GM23338 (cell line): ENCODE measurements at regions not wholly inside any gene's neighbourhood (a gene's known extent, or its start where the extent isn't known, plus 50 kb on each side); places are given as distances from the start of the nearest gene placed in this dataset.

Experiments used
- ATAC-seq: fragments of 200-7000 bp; cut with Tn5 transposase; 3 replicates; pipeline ENCODE4 v1.9.1; 2020
- DNase-seq: peaks from one replicate; pipeline ENCODE4 v3.0.0-alpha.2; 2015; ENCODE audit warnings: low spot score
- H2AFZ ChIP-seq: fragments of 200-600 bp; sonication (generic); 2 replicates; pipeline ENCODE4 v1.8.0; 2016; ENCODE audit warnings: antibody characterized with exemption, mild to moderate bottlenecking, moderate library complexity
- H3F3A ChIP-seq: fragments of 200-600 bp; sonication (generic); replicated peaks from 2 replicates; pipeline ENCODE4 v1.8.0; 2017; ENCODE audit warnings: antibody characterized with exemption, mixed run types, low read depth
- H3K27ac ChIP-seq: fragments of 200-600 bp; sonication (generic); 2 replicates; pipeline ENCODE4 v1.6.1; 2016; ENCODE audit warnings: low read depth
- H3K27me3 ChIP-seq: fragments of 200-600 bp; sonication (generic); 2 replicates; pipeline ENCODE4 v1.8.0; 2016; ENCODE audit warnings: mild to moderate bottlenecking, mixed run types, moderate library complexity; ENCODE audit not compliant: insufficient read depth
- H3K36me3 ChIP-seq: fragments of 200-600 bp; sonication (generic); 2 replicates; pipeline ENCODE4 v1.8.0; 2016; ENCODE audit warnings: mild to moderate bottlenecking; ENCODE audit not compliant: insufficient read depth
- H3K4me1 ChIP-seq: fragments of 200-600 bp; sonication (generic); 2 replicates; pipeline ENCODE4 v1.8.0; 2016; ENCODE audit warnings: mild to moderate bottlenecking, moderate library complexity; ENCODE audit not compliant: insufficient read depth
- H3K4me2 ChIP-seq: fragments of 200-600 bp; sonication (generic); 2 replicates; pipeline ENCODE4 v1.7.1; 2017; ENCODE audit warnings: mixed run types
- H3K4me3 ChIP-seq: fragments of 200-600 bp; sonication (generic); 2 replicates; pipeline ENCODE4 v1.6.1; 2016; ENCODE audit warnings: mixed run types
- H3K79me2 ChIP-seq: fragments of 200-600 bp; sonication (generic); replicated peaks from 2 replicates; pipeline ENCODE4 v1.8.0; 2017; ENCODE audit warnings: mild to moderate bottlenecking; ENCODE audit not compliant: insufficient read depth
- H3K9me2 ChIP-seq: fragments of 200-600 bp; sonication (generic); 2 replicates; pipeline ENCODE4 v1.8.0; 2017; ENCODE audit not compliant: insufficient read depth
- H4K20me1 ChIP-seq: fragments of 200-600 bp; sonication (generic); replicated peaks from 2 replicates; pipeline ENCODE4 v1.8.0; 2017; ENCODE audit warnings: mild to moderate bottlenecking; ENCODE audit not compliant: insufficient read depth
- H3K27ac Mint-ChIP-seq: 2 replicates; pipeline ENCODE4 v1.8.0; 2020; ENCODE audit warnings: inconsistent platforms, mild to moderate bottlenecking, moderate library complexity, mixed read lengths
- H3K27me3 Mint-ChIP-seq: 3 replicates; pipeline ENCODE4 v1.8.0; 2022; ENCODE audit warnings: low read depth, mild to moderate bottlenecking, moderate library complexity, mixed read lengths, inconsistent platforms; ENCODE audit not compliant: insufficient read depth, poor library complexity
- H3K36me3 Mint-ChIP-seq: 3 replicates; pipeline ENCODE4 v1.8.0; 2021; ENCODE audit warnings: low read depth, mild to moderate bottlenecking, inconsistent platforms, moderate library complexity, mixed read lengths
- H3K4me1 Mint-ChIP-seq: 3 replicates; pipeline ENCODE4 v1.8.0; 2020; ENCODE audit warnings: mild to moderate bottlenecking, inconsistent platforms, mixed read lengths
- H3K4me3 Mint-ChIP-seq: 3 replicates; pipeline ENCODE4 v1.8.0; 2021; ENCODE audit warnings: moderate library complexity, mild to moderate bottlenecking, inconsistent platforms, mixed read lengths
- H3K9me3 Mint-ChIP-seq: 3 replicates; pipeline ENCODE4 v1.8.0; 2020; ENCODE audit warnings: moderate library complexity, mild to moderate bottlenecking, inconsistent platforms, mixed read lengths
- CREB1 ChIP-seq: fragments of 250-450 bp; sonication (Bioruptor Pico); IDR thresholded peaks from 2 replicates; pipeline ENCODE4 v1.5.0; 2020; ENCODE audit warnings: low read depth, mild to moderate bottlenecking, moderate library complexity
- EZH2 ChIP-seq: fragments of 200-600 bp; sonication (generic); IDR thresholded peaks from one replicate; pipeline ENCODE4 v1.8.0; 2017; ENCODE audit warnings: antibody characterized with exemption, mild to moderate bottlenecking, low read depth; ENCODE audit not compliant: unreplicated experiment
- NANOG ChIP-seq: IDR thresholded peaks from 2 replicates; pipeline ENCODE4 v1.6.1; 2016; ENCODE audit warnings: antibody characterized with exemption, borderline replicate concordance
- POLR2AphosphoS5 ChIP-seq: IDR thresholded peaks from 2 replicates; pipeline ENCODE4 v1.6.1; 2016; ENCODE audit warnings: antibody characterized with exemption, low read depth
- TF ChIP-seq, protein P1 (sequence below), 2 experiments: fragments of 200-600 bp in 1 of 2; sonication (generic) in 1 of 2; conservative IDR thresholded peaks; 2 replicates each; pipeline versions ENCODE4 v1.5.1 to v1.6.1; 2016 to 2017; ENCODE audit warnings: antibody characterized with exemption in 2 of 2, low read depth in 2 of 2, mild to moderate bottlenecking in 2 of 2, moderate library complexity in 1 of 2
- TF ChIP-seq, protein P2 (sequence below): IDR thresholded peaks from one replicate; pipeline ENCODE4 v1.6.1; 2018; ENCODE audit warnings: antibody characterized with exemption; ENCODE audit not compliant: unreplicated experiment
- TF ChIP-seq, protein P3 (sequence below): fragments of 250-450 bp; sonication (Bioruptor Pico); IDR thresholded peaks from 2 replicates; pipeline ENCODE4 v1.5.0; 2020; ENCODE audit warnings: mild to moderate bottlenecking, moderate library complexity
- TF ChIP-seq, protein P4 (sequence below): IDR thresholded peaks from 2 replicates; pipeline ENCODE4 v1.6.1; 2016; ENCODE audit warnings: antibody characterized with exemption

DNA sequence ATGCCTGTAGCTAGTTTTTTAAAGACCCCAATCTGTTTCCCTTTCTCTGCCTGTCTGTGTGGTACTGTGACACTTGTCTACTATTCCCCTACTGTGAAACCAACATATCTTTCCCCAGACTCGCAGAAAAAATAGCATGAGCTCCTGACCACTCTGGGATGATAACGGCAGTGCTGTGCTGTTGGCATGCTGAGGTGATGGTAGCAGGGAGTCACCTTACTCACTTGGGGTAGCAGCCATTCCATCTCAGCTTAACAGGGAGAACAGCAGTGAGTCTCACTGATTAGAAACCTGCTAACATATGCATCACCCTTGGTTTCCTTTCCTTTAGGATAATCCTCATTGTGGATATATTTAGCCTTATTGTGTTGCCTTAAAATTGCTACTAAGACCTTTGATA lies 469.6 kb upstream of the FZD8 start (continued):
- TF ChIP-seq EZH2, result no peak
- TF ChIP-seq, protein P1, sequence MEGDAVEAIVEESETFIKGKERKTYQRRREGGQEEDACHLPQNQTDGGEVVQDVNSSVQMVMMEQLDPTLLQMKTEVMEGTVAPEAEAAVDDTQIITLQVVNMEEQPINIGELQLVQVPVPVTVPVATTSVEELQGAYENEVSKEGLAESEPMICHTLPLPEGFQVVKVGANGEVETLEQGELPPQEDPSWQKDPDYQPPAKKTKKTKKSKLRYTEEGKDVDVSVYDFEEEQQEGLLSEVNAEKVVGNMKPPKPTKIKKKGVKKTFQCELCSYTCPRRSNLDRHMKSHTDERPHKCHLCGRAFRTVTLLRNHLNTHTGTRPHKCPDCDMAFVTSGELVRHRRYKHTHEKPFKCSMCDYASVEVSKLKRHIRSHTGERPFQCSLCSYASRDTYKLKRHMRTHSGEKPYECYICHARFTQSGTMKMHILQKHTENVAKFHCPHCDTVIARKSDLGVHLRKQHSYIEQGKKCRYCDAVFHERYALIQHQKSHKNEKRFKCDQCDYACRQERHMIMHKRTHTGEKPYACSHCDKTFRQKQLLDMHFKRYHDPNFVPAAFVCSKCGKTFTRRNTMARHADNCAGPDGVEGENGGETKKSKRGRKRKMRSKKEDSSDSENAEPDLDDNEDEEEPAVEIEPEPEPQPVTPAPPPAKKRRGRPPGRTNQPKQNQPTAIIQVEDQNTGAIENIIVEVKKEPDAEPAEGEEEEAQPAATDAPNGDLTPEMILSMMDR (conservative IDR thresholded peaks at IDR 0.05; ENCODE audit: low read depth in 2 of 2), result no peak
- TF ChIP-seq NANOG, result no peak
- no peak for TF ChIP-seq POLR2AphosphoS5
- TF ChIP-seq, protein P2, sequence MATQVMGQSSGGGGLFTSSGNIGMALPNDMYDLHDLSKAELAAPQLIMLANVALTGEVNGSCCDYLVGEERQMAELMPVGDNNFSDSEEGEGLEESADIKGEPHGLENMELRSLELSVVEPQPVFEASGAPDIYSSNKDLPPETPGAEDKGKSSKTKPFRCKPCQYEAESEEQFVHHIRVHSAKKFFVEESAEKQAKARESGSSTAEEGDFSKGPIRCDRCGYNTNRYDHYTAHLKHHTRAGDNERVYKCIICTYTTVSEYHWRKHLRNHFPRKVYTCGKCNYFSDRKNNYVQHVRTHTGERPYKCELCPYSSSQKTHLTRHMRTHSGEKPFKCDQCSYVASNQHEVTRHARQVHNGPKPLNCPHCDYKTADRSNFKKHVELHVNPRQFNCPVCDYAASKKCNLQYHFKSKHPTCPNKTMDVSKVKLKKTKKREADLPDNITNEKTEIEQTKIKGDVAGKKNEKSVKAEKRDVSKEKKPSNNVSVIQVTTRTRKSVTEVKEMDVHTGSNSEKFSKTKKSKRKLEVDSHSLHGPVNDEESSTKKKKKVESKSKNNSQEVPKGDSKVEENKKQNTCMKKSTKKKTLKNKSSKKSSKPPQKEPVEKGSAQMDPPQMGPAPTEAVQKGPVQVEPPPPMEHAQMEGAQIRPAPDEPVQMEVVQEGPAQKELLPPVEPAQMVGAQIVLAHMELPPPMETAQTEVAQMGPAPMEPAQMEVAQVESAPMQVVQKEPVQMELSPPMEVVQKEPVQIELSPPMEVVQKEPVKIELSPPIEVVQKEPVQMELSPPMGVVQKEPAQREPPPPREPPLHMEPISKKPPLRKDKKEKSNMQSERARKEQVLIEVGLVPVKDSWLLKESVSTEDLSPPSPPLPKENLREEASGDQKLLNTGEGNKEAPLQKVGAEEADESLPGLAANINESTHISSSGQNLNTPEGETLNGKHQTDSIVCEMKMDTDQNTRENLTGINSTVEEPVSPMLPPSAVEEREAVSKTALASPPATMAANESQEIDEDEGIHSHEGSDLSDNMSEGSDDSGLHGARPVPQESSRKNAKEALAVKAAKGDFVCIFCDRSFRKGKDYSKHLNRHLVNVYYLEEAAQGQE, result no peak
- no peak for TF ChIP-seq CREB1 (CRISPR knock-in tag)

DNA sequence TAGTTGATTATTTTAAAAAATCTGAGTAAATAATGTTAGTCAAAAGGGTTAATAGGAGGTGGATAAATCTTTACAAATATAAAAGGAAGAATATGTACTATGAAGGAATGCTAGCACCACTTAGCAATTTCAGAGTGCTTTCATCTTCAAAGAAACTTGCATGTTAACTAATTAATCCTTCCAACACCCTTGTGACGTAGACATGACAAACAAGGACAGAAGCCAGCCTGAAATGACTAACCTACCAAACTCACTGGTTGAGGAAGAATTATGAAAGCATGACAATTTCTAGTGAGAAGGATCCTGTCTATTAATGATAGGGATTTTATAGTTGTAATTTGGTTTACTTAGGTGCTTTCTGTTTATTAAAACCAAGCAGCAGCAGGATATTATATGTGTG lies 468.0 kb upstream of the FZD8 start:
- Mint-ChIP-seq H3K27me3 (no peaks in the 10 kb centered on the region), H3K4me1 (no peaks in the 10 kb centered on the region), H3K9me3 (no peaks in the 10 kb centered on the region), H3K4me3 (no peak overlapping the region), H3K27ac (no peak overlapping the region), H3K36me3 (no peaks in the 10 kb centered on the region)
- H4K20me1 ChIP-seq, result no peaks in the 10 kb centered on the region
- H3K4me2 ChIP-seq, result no peak overlapping the region
- H3F3A ChIP-seq, result no peaks in the 10 kb centered on the region
- ATAC-seq (no peak), DNase-seq (no peak)
- H2AFZ ChIP-seq, result no peak overlapping the region
- H3K36me3 ChIP-seq, result no peaks in the 10 kb centered on the region
- H3K4me3 ChIP-seq, result no peak overlapping the region
- H3K79me2 ChIP-seq, result no peaks in the 10 kb centered on the region
- H3K4me1 ChIP-seq, result no peaks in the 10 kb centered on the region
- no peaks in the 10 kb centered on the region for H3K9me2 ChIP-seq
- no peaks in the 10 kb centered on the region for H3K27me3 ChIP-seq
- TF ChIP-seq, protein P3, sequence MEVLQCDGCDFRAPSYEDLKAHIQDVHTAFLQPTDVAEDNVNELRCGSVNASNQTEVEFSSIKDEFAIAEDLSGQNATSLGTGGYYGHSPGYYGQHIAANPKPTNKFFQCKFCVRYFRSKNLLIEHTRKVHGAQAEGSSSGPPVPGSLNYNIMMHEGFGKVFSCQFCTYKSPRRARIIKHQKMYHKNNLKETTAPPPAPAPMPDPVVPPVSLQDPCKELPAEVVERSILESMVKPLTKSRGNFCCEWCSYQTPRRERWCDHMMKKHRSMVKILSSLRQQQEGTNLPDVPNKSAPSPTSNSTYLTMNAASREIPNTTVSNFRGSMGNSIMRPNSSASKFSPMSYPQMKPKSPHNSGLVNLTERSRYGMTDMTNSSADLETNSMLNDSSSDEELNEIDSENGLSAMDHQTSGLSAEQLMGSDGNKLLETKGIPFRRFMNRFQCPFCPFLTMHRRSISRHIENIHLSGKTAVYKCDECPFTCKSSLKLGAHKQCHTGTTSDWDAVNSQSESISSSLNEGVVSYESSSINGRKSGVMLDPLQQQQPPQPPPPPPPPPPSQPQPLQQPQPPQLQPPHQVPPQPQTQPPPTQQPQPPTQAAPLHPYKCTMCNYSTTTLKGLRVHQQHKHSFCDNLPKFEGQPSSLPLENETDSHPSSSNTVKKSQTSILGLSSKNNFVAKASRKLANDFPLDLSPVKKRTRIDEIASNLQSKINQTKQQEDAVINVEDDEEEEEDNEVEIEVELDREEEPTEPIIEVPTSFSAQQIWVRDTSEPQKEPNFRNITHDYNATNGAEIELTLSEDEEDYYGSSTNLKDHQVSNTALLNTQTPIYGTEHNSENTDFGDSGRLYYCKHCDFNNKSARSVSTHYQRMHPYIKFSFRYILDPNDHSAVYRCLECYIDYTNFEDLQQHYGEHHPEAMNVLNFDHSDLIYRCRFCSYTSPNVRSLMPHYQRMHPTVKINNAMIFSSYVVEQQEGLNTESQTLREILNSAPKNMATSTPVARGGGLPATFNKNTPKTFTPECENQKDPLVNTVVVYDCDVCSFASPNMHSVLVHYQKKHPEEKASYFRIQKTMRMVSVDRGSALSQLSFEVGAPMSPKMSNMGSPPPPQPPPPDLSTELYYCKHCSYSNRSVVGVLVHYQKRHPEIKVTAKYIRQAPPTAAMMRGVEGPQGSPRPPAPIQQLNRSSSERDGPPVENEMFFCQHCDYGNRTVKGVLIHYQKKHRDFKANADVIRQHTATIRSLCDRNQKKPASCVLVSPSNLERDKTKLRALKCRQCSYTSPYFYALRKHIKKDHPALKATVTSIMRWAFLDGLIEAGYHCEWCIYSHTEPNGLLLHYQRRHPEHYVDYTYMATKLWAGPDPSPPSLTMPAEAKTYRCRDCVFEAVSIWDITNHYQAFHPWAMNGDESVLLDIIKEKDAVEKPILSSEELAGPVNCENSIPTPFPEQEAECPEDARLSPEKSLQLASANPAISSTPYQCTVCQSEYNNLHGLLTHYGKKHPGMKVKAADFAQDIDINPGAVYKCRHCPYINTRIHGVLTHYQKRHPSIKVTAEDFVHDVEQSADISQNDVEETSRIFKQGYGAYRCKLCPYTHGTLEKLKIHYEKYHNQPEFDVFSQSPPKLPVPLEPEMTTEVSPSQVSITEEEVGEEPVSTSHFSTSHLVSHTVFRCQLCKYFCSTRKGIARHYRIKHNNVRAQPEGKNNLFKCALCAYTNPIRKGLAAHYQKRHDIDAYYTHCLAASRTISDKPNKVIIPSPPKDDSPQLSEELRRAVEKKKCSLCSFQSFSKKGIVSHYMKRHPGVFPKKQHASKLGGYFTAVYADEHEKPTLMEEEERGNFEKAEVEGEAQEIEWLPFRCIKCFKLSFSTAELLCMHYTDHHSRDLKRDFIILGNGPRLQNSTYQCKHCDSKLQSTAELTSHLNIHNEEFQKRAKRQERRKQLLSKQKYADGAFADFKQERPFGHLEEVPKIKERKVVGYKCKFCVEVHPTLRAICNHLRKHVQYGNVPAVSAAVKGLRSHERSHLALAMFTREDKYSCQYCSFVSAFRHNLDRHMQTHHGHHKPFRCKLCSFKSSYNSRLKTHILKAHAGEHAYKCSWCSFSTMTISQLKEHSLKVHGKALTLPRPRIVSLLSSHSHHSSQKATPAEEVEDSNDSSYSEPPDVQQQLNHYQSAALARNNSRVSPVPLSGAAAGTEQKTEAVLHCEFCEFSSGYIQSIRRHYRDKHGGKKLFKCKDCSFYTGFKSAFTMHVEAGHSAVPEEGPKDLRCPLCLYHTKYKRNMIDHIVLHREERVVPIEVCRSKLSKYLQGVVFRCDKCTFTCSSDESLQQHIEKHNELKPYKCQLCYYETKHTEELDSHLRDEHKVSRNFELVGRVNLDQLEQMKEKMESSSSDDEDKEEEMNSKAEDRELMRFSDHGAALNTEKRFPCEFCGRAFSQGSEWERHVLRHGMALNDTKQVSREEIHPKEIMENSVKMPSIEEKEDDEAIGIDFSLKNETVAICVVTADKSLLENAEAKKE (CRISPR knock-in tag), result no peak
- TF ChIP-seq, protein P4, sequence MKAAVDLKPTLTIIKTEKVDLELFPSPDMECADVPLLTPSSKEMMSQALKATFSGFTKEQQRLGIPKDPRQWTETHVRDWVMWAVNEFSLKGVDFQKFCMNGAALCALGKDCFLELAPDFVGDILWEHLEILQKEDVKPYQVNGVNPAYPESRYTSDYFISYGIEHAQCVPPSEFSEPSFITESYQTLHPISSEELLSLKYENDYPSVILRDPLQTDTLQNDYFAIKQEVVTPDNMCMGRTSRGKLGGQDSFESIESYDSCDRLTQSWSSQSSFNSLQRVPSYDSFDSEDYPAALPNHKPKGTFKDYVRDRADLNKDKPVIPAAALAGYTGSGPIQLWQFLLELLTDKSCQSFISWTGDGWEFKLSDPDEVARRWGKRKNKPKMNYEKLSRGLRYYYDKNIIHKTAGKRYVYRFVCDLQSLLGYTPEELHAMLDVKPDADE, result no peak
- TF ChIP-seq, protein P1 (conservative IDR thresholded peaks at IDR 0.05; ENCODE audit: low read depth in 2 of 2), result no peak
- H3K27ac ChIP-seq, result no peak overlapping the region
